Urinary bladder (tissue), 3 donors: ENCODE measurements at regions not wholly inside any gene's neighbourhood (a gene's known extent, or its start where the extent isn't known, plus 50 kb on each side); places are given as distances from the start of the nearest gene placed in this dataset.
"Not testable (repeated sequence)": the region's sequence is repeated elsewhere in the genome, so short reads cannot be mapped to it uniquely, and the experiment has no call there.

Experiments
- DNase-seq: peaks from one replicate; pipeline ENCODE4 v3.0.0-alpha.2; 2015; ENCODE audit errors: extremely low spot score
- H3K27ac ChIP-seq: one replicate; pipeline ENCODE4 v1.5.1; 2013; ENCODE audit warnings: low read depth, mild to moderate bottlenecking, moderate library complexity
- H3K36me3 ChIP-seq: one replicate; pipeline ENCODE4 v1.6.1; 2013; ENCODE audit warnings: mild to moderate bottlenecking, moderate library complexity; ENCODE audit not compliant: insufficient read depth
- H3K4me1 ChIP-seq: one replicate; pipeline ENCODE4 v1.6.1; 2013; ENCODE audit warnings: mild to moderate bottlenecking, moderate library complexity; ENCODE audit not compliant: insufficient read depth
- H3K4me3 ChIP-seq: one replicate; pipeline ENCODE4 v1.5.1; 2013; ENCODE audit warnings: low read depth, low read length
- WGBS: extraction: QIAGEN DNeasy Blood & Tissue Kit; methylation state at CpG from one replicate; pipeline ENCODE4 v1.1.7; 2013; 5-methylcytosine and 5-hydroxymethylcytosine counted together
- donor health status: healthy with polysubstance abuse.
- donor health status: healthy.

GRCh38 chrX:117843749-117844148 is 272.9 kb downstream of the KLHL13 start:
- no peak for DNase-seq
- Histone ChIP-seq H3K4me3 (no peak overlapping the region), H3K36me3 (no peaks in the 10 kb centered on the region), H3K27ac (no peak overlapping the region), H3K4me1 (no peaks in the 10 kb centered on the region)
- 88% methylated on average over 3 of the region's 3 CpGs for WGBS

DNA sequence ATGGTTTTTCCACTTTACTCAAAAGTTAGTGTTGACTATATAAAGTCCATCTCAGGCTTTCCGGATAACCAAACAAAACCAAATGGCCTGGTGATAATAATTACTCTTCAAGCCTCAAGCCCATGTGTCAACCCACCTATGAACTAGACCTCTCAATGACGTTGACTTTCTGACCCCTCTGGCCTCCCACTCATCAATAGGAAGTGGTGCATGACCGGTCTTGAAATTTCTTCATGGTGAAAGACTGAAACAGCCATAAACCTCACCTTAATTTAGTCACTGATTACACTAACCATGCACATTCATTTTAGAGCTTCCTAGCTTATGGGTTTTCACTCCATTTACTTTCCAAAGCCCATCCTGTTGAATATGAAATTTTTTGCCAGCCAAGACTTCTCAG is 276.0 kb downstream of the KLHL13 start:
- H3K4me1 ChIP-seq = no peaks in the 10 kb centered on the region
- no peak overlapping the region for H3K4me3 ChIP-seq
- WGBS = 77% methylated on average over 3 of the region's 3 CpGs
- H3K36me3 ChIP-seq = no peaks in the 10 kb centered on the region
- no peak for DNase-seq
- H3K27ac ChIP-seq = no peak overlapping the region

DNA sequence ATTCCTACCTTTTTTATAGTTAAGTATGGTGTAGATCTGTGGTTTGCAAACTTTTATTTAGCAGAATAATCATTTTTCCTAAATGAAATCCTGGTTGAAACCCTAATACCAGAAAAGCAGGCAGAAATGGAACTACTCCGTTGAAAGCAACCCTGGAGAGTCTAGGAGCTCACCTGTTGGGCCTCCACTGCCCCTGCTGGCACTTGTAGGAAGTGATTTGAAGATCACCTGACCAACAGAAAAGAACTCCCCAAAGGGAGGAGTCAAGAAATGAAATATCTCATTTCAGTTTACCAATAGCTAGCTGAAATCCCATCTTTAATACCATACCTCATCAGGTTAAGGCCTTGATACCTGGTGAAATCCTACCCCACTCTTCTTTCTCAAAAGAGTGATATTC is 277.1 kb downstream of the KLHL13 start:
- H3K36me3 ChIP-seq = no peaks in the 10 kb centered on the region
- H3K4me1 ChIP-seq = no peaks in the 10 kb centered on the region
- no peak for DNase-seq
- no peak overlapping the region for H3K27ac ChIP-seq
- WGBS = 100% methylated on average over 1 of the region's 1 CpG
- H3K4me3 ChIP-seq = no peak overlapping the region

GRCh38 chrX:117838581-117839331 is 277.9 kb downstream of the KLHL13 start:
- 80% methylated on average over 3 of the region's 3 CpGs for WGBS
- Histone ChIP-seq H3K4me1 (no peaks in the 10 kb centered on the region), H3K36me3 (no peaks in the 10 kb centered on the region), H3K4me3 (no peak overlapping the region), H3K27ac (no peak overlapping the region)
- DNase-seq = no peak

DNA sequence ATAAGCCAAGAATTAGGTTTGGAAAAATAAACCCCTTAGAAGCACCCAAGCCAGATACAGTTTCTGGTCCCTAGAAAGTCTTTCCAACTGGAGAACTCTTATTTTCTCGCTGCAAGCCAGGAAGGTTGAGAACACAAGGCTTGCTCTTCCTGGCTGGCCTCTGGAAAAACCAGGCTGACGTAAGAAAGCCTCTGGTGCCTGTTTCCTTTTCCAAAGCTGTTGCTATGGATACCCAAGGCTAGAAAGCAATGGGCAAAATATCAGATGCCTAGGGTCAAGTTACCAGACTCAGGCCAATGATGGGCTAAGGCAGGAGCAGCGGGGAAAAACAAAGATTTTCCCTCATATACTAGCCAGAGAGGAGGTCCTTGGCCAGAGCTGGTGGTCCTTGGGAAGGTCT is 281.6 kb downstream of the KLHL13 start:
- Histone ChIP-seq H3K4me1 (no peaks in the 10 kb centered on the region), H3K36me3 (no peaks in the 10 kb centered on the region), H3K27ac (no peak overlapping the region), H3K4me3 (no peak overlapping the region)
- no peak for DNase-seq
- WGBS = 43% methylated on average over 3 of the region's 3 CpGs

GRCh38 chrX:117834076-117834475 is 282.5 kb downstream of the KLHL13 start:
- no peak overlapping the region for H3K4me3 ChIP-seq
- no peak overlapping the region for H3K27ac ChIP-seq
- no peaks in the 10 kb centered on the region for H3K4me1 ChIP-seq
- 94% methylated on average over 1 of the region's 1 CpG for WGBS
- no peak for DNase-seq
- H3K36me3 ChIP-seq = no peaks in the 10 kb centered on the region

- not testable (repeated sequence) for H3K27ac ChIP-seq, DNase-seq, H3K4me3 ChIP-seq, H3K4me1 ChIP-seq, H3K36me3 ChIP-seq
Measured at GRCh38 chrX:117821472-117821871, 295.1 kb downstream of the KLHL13 start.

DNA sequence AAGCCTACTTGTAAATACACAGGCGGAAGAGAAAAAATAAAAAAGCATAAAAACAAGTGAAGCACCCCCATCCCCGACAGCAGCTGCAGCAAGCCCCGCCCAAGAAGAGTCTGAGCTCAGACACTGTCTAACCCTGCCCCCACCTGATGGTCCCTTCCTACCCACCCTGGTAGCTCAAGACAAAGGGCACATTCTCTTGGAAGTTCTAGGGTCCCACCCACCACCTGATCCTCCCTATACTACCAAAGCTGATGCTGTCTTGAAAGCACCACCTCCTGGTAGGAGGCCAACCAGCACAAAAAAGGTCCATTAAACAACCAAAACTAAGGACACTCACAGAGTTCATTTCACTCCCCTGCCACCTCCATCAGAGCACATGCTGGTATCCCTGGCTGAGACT is 308.2 kb downstream of the KLHL13 start:
- no peaks in the 10 kb centered on the region for H3K36me3 ChIP-seq
- no peaks in the 10 kb centered on the region for H3K4me1 ChIP-seq
- no peak for DNase-seq
- no peak overlapping the region for H3K4me3 ChIP-seq
- 75% methylated on average over 3 of the region's 3 CpGs for WGBS
- no peak overlapping the region for H3K27ac ChIP-seq

DNA sequence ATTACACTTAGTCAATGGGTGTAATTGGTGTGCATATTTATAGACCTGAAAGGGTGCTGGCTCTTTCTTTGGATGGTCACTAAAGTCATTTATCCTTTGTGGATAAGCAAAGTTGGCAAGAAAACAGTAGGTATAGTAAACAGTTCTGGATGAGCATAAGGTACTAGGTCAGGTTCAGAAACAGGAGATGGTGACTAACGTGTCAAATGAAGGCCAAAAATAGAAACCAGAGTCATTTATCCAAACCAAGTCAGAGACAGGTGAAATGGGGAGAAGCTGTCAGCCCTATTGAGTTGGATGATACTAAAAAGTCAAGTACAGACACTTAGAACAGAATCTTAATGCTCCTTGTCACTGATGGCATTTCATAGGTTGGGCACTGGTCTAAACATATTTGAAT is 313.1 kb downstream of the KLHL13 start:
- Histone ChIP-seq H3K27ac (no peak overlapping the region), H3K4me3 (no peak overlapping the region), H3K36me3 (no peaks in the 10 kb centered on the region), H3K4me1 (no peaks in the 10 kb centered on the region)
- WGBS = 87% methylated on average over 1 of the region's 1 CpG
- no peak for DNase-seq

DNA sequence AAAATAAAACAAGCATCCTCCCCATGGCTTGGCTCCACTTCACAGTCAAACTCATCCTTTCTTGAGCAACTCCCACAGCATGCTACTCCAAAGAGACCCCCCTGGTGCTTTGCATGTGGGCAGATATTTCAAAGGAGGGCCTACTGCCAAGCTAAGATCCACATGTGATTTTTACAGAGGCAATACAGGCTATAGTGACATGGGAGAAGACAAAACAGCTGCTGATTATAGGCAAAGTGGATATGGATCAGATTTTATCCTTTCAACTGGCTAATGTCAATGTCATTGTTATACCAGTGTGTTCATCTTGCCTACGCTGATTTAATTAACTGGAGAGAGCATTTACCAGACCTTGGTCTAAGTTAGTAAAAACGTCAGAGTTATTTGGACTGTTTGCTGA is 328.3 kb downstream of the KLHL13 start:
- Histone ChIP-seq H3K27ac (no peak overlapping the region), H3K36me3 (no peaks in the 10 kb centered on the region), H3K4me3 (no peak overlapping the region), H3K4me1 (no peaks in the 10 kb centered on the region)
- 60% methylated on average over 2 of the region's 2 CpGs for WGBS
- DNase-seq = peak; percentile 0

DNA sequence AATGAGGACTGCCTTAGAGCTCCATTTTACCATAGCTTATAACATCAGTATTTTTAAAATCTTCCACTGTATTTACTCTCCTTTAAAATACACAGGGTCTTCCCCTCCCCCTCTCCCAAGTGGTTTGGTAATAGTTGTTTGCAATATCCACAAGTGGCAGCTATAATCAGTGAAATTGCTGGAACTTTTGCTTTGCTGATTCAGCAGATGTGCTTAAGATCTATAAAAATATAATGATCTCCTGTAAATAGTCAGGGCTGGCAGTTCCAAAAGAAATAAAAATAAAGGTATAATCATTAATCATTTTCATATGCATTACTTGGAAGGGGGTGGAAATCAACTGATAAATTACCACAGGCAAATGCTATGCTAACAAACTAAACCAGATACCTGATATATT is 345.2 kb downstream of the KLHL13 start:
- Histone ChIP-seq H3K27ac (no peak overlapping the region), H3K36me3 (no peaks in the 10 kb centered on the region), H3K4me1 (no peaks in the 10 kb centered on the region), H3K4me3 (no peak overlapping the region)
- no peak for DNase-seq

GRCh38 chrX:117768861-117769604 is 347.6 kb downstream of the KLHL13 start:
- H3K4me3 ChIP-seq = no peak overlapping the region
- WGBS = 98% methylated on average over 37 of the region's 37 CpGs
- no peaks in the 10 kb centered on the region for H3K4me1 ChIP-seq
- no peak overlapping the region for H3K27ac ChIP-seq
- no peak for DNase-seq
- no peaks in the 10 kb centered on the region for H3K36me3 ChIP-seq

GRCh38 chrX:117765211-117765610 is 351.4 kb downstream of the KLHL13 start:
- no peak for DNase-seq
- 84% methylated on average over 1 of the region's 1 CpG for WGBS

GRCh38 chrX:117752745-117753144 is 363.9 kb downstream of the KLHL13 start:
- DNase-seq = no peak
- Histone ChIP-seq H3K36me3 (no peaks in the 10 kb centered on the region), H3K4me1 (no peaks in the 10 kb centered on the region), H3K27ac (no peak overlapping the region), H3K4me3 (no peak overlapping the region)

More at GRCh38 chrX:117765211-117765610, 351.4 kb downstream of the KLHL13 start:
- no peaks in the 10 kb centered on the region for H3K4me1 ChIP-seq
- H3K27ac ChIP-seq = no peak overlapping the region
- H3K4me3 ChIP-seq = no peak overlapping the region
- H3K36me3 ChIP-seq = no peaks in the 10 kb centered on the region
